CD4-positive, alpha-beta T cell treated with Interleukin-15 for 1 hour (primary cell): ENCODE measurements at regions not wholly inside any gene's neighbourhood (a gene's known extent, or its start where the extent isn't known, plus 50 kb on each side); places are given as distances from the start of the nearest gene placed in this dataset.

ENCODE experiments used
- DNase-seq: peaks from one replicate; pipeline ENCODE4 v3.0.0-alpha.2; 2020

DNA sequence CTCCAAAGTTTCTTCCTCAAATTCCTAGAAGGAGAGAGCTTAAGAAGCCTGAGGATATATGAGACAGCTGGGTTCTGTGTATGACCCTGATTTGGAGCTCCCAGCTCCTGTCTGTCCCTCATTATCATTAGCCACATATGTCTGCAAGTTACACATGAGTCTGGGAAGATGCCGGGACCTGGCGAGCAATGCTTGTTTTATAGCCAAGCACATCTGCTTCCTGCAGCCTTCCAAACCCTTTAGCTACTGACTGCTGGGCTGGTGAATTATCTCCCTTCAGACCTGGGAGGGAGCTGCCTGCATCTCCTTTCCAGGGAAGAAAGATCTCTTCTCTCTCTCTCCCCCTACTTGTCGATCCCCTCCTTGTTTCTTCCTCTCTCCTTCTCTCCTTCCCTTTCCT is 556.7 kb upstream of the BOD1L1 start:
- no peak for DNase-seq

DNA sequence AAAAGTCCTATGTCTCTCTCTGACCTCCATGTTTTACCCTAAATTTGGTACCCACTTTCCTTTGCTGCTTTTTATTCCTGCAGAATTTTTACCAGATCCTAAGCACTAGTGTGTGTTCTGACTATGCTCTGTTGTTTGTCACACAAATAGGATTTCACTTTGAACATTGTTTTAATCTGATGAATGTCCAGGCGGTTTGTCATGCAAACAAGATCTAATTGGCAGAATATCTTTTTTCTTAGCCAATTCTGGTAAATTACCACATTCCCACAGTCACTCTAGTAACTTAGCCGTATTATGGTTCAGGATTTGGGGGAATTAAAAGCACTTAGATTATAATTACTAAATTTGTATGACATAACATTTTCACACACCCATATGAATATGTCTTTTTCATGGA is 557.2 kb upstream of the BOD1L1 start:
- DNase-seq: no peak

DNA sequence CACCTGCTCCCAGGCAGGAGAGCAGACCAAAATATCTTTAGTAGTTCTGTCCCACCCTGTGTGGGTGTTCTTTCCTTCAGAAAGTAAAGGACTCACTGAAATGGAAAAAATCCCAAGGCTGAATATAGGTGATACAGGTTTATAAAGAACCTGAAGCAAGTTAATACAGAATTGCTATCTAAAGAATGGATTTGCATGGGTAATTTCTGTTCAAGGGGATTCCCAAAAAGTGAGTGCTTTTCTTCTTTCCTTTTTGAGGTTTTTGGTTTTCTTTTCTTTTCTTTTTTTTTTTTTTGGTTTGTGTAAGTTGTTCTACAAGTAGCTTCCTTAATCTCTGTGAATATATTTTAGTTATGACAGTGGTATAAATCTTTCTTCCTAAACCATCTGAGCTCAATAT is 560.7 kb upstream of the BOD1L1 start:
- DNase-seq: no peak

DNA sequence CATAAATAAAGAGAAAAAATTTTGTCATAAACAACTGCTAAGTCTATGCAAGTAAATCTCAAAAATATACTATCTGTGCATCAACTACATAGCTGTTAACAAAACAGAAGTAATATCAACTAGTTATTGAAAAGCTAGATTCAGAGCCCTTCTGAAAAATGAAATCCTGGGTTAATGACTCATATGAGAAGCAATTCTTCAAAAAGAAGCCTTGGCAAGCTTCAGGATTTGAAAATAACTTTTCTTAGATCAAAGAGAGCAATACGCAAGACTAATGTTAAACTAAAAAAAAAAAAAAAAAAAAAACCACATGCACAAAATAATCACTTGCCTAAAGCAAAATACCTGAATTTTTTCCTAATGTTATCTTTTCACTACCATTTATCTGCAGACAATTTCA is 566.1 kb upstream of the BOD1L1 start:
- DNase-seq: no peak

- no peak for DNase-seq
Measured at GRCh38 chr4:14196131-14196530, 568.6 kb upstream of the BOD1L1 start.

DNA sequence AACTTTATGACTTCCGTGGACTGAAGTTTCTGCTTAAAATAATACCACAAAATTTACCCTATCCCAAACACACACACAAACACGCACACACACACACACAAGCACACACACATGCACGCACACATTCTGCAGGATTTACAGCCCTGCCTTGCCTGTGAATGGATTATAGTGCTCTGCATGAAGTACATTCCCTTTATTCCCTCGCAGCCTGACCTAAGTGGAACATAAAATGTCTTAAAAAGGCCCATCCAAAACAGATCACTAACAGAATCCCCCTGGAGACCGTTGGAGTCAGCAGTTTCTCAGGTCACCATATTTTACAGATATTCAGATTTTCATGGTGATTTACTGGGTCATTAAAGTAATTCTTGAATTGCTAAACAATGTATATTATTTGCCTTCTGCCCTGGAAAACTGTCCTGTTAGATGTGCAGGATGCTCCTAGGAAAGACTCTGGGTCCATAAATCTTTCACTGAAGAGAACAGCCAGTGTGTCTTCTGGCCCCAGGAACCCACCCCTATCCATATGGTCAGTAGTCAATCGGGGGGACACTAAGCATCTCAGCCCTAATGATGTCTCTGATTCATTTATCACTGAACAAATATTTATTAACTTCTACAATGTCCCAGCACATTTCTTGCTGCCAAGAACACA is 587.7 kb upstream of the BOD1L1 start:
- DNase-seq: no peak

GRCh38 chr4:14217401-14217800 is 589.9 kb upstream of the BOD1L1 start:
- DNase-seq: no peak

- no peak for DNase-seq
Measured at GRCh38 chr4:14218641-14219040, 591.1 kb upstream of the BOD1L1 start.

- DNase-seq: no peak
Measured at GRCh38 chr4:14221176-14221575, 593.7 kb upstream of the BOD1L1 start.

DNA sequence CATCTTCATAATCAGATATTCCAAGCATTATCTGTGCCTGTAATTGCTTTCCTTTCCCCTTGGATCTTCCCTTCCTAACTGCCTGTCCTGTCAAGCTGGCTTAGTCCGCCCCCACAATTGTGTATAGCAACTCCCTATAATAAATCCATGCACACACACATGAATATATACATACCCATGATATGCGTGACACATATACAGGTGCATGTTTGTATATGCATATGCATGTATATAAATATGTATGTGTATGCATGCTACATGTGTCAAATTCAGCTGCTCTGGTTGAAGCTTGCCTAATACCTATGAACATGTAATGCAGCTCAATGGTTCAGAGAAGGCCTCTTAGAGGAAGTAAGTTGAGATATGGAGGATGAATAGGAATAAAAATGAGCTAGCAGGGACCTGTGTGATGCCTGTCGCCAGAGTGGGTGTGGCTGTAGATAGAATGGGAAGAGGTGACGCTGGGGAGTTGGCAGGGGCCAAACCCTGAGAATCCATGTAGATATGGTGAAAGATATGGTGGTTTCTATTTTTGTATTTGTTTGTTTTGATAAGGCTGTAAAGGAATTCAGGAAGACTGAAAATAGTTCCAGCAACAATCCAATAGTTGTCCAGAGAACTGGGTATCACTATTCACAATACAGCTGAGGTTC is 595.0 kb upstream of the BOD1L1 start:
- no peak for DNase-seq

- DNase-seq: no peak
Measured at GRCh38 chr4:14223461-14223860, 595.9 kb upstream of the BOD1L1 start.

DNA sequence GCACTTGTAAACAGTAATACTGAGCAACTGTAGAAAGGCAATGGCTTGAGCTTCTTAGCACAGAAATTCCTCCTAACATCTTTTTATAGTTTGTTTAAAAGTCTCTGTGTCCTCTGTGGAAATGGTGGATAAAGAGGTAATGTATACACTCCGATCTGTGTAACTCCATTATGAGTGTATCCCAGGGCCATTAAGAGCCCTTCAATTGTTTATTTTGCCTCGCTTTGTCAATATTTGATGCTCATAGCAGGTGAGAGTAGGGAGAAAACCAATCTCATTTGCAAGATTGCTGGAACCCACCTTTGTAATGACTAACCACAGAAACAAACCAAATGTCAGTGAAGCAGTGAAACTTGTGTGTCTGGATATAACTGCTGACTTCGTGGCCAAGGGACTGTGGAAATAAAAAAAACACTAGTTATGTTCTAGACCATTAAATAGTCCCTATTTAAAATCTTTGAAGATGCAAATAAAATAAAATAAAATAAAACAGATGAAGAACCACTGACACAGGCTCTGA is 598.2 kb upstream of the BOD1L1 start:
- no peak for DNase-seq

DNA sequence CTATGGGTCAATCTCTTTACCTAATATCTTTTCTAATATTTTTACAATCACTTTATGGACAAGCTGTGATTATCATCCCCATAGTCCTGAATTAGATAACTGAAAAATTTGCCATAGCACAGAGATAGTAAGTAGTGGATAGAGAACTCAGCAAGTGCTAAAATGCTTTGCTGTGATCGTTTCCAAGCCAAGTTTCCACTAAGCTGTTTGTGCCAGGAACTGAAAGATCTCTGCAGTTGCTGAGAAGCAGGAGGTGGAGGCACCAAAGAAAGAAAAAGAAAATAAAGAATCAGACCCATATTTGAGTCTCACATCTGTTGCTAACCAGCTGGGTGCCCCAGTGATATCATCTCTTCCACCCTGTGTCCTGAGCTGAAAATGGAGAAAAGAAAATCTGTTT is 605.6 kb upstream of the BOD1L1 start:
- DNase-seq: no peak

GRCh38 chr4:14234307-14234706 is 606.8 kb upstream of the BOD1L1 start:
- no peak for DNase-seq

- DNase-seq: no peak
Measured at GRCh38 chr4:14236359-14236758, 608.8 kb upstream of the BOD1L1 start.

GRCh38 chr4:14237911-14238310 is 610.4 kb upstream of the BOD1L1 start:
- no peak for DNase-seq

GRCh38 chr4:14241574-14241973 is 614.0 kb upstream of the BOD1L1 start:
- no peak for DNase-seq

DNA sequence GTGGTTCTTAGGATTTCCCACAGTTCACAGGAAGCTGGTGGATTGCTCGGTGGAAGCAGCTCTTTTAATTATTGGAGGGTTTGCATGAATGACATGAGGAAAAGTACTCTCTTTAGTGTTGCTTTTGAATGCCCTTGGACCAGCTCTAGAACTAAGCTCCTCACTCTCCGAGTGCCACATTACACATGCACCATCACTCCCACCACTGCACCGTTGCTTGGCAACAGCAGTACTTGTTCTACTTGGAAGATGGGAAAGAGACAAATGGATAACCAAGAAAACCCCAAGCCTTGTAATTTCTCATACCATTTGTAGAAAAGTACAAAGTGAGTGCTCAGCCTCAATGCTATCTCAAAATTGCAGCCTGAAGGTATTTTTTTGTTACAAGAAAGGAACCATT is 620.2 kb upstream of the BOD1L1 start:
- no peak for DNase-seq

- DNase-seq: no peak
Measured at GRCh38 chr4:14249226-14249625, 621.7 kb upstream of the BOD1L1 start.

DNA sequence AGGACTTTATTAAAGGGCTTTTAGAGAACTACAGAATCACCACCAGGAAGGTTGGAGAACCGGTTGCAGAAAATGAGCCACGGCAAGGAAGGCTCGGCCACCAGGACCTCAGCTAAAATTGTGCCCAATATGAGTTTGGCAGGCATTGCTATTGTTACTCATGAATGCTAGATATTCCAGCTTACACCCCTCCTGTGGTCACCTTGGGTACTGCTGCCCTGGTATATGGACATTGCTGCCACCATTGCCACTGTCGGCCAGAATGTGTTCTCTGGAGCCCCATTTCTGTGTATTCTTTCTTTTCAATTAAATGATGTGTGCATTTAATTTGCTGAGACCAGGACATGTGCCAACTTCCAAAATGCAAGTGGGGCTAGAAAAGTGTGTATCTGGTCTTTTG is 626.7 kb upstream of the BOD1L1 start:
- no peak for DNase-seq

DNA sequence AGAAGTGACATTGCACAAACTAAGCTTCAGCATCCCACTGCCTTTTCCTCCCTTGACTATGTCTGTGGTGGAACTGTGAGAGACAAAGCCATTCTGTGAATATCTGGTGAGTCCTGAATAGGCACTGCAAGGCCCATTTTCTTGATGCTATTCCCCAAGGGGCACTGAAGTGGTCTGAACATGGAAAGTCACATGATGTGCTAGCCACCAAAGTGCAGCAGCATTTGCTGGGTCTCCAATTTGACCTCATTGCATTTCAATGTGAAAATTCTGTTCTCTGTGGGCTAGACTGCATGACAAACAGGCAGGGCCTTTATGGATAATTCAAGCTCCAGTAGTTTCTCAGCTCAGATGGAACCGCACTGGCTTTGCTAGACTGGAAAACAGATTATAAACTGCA is 627.4 kb upstream of the BOD1L1 start:
- DNase-seq: no peak

DNA sequence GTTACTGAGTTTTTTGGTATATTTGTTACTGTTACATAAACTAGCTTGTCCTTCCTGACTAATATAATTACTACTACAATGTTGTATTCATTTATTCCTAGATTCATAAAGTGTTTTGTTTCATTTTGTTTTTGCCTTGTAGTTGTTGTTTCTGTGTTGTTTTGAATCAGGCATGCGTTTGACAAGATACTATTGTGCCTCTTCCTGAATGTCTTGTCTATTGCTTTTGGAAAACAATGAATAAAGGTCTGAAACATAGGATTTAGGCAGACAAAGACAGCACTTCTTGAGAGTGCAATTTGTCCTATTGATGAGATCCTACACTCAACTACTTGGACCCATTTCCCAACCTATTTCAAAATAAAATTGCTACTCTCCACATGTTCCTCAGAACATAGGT is 630.4 kb upstream of the BOD1L1 start:
- no peak for DNase-seq

DNA sequence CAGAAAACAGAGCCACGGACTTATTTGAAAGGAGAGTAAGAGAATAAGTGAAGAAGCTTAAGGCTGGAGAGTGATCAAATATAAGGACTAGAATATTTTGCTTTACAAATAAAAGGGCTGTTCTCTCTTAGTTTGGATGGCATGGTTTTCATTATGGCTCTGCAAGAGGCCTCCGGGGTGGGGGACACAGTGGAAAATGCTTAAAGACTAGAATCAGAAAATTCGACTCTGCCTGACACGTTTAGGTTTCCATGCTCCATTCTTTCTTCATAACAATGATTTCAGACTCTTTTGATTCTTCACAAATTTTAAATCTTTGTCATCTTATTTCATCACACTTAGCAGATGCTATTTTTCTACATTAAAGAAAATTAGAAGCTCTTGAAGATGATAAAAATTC is 632.4 kb upstream of the BOD1L1 start:
- no peak for DNase-seq

DNA sequence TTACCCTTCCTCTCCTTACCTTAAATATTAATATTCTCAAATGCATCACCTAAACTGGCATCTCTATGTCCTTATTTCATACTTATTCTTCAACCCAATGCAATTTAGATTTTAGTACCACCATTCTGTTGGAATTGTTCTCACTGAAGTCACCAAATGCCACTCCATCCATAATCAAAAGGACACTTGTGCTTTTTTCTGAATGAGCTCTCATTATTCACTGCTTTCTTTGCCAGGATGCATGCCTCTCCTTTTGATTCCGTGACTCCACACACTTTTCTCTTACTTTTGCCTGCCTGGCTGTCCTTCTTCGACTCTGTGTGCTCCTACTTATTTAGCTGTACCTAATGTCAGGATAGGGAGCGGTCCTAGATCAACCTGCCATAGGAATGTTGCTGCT is 633.1 kb upstream of the BOD1L1 start:
- DNase-seq: no peak

- no peak for DNase-seq
Measured at GRCh38 chr4:14262221-14262620, 634.7 kb upstream of the BOD1L1 start.
